Neural cell (in vitro differentiated cells): ENCODE measurements at regions not wholly inside any gene's neighbourhood (a gene's known extent, or its start where the extent isn't known, plus 50 kb on each side); places are given as distances from the start of the nearest gene placed in this dataset.

Experiments used
- EP300 ChIP-seq: fragments of 450-650 bp; conservative IDR thresholded peaks from 2 replicates; pipeline ENCODE4 v1.6.1; 2014; ENCODE audit warnings: antibody characterized with exemption, mild to moderate bottlenecking, moderate library complexity; ENCODE audit not compliant: poor library complexity, severe bottlenecking
- MXI1 ChIP-seq: fragments of 450-650 bp; conservative IDR thresholded peaks from 2 replicates; pipeline ENCODE4 v1.6.1; 2014; ENCODE audit warnings: antibody characterized with exemption, mild to moderate bottlenecking; ENCODE audit not compliant: poor library complexity, severe bottlenecking
- POLR2AphosphoS5 ChIP-seq: IDR thresholded peaks from 2 replicates; pipeline ENCODE4 v1.6.1; 2012
- RAD21 ChIP-seq: fragments of 450-650 bp; conservative IDR thresholded peaks from 2 replicates; pipeline ENCODE4 v1.6.1; 2014; ENCODE audit warnings: antibody characterized with exemption, mild to moderate bottlenecking, moderate library complexity
- TF ChIP-seq, protein P1 (sequence below): fragments of 450-650 bp; IDR thresholded peaks from 2 replicates; pipeline ENCODE4 v1.5.1; 2014; ENCODE audit warnings: antibody characterized with exemption, mild to moderate bottlenecking, moderate library complexity; ENCODE audit not compliant: poor library complexity, severe bottlenecking

- TF ChIP-seq EP300 (no peak), POLR2AphosphoS5 (no peak), RAD21 (no peak), MXI1 (no peak)
- TF ChIP-seq, protein P1, sequence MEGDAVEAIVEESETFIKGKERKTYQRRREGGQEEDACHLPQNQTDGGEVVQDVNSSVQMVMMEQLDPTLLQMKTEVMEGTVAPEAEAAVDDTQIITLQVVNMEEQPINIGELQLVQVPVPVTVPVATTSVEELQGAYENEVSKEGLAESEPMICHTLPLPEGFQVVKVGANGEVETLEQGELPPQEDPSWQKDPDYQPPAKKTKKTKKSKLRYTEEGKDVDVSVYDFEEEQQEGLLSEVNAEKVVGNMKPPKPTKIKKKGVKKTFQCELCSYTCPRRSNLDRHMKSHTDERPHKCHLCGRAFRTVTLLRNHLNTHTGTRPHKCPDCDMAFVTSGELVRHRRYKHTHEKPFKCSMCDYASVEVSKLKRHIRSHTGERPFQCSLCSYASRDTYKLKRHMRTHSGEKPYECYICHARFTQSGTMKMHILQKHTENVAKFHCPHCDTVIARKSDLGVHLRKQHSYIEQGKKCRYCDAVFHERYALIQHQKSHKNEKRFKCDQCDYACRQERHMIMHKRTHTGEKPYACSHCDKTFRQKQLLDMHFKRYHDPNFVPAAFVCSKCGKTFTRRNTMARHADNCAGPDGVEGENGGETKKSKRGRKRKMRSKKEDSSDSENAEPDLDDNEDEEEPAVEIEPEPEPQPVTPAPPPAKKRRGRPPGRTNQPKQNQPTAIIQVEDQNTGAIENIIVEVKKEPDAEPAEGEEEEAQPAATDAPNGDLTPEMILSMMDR, result no peak
These were observed 439.8 kb upstream of the GRIA1 start for GRCh38 chr5:153050496-153051179.
